CD4-positive, alpha-beta T cell (primary cell): ENCODE measurements at regions not wholly inside any gene's neighbourhood (a gene's known extent, or its start where the extent isn't known, plus 50 kb on each side); places are given as distances from the start of the nearest gene placed in this dataset.

Experiments used
- ATAC-seq: fragments of 200-7000 bp; cut with Tn5 transposase; one replicate; pipeline ENCODE4 v1.10.0; 2022; ENCODE audit warnings: mild to moderate bottlenecking; ENCODE audit not compliant: poor library complexity
- CTCF ChIA-PET: fragments of 350-600 bp; sonication (Branson Sonifier 250); formaldehyde crosslinking; loops from one replicate; lab custom pipeline; 2021; ENCODE audit warnings: antibody characterized with exemption, inconsistent platforms; lab: Charles Lee
- POLR2A ChIA-PET: fragments of 350-600 bp; sonication (Branson Sonifier 250); formaldehyde crosslinking; loops from one replicate; lab custom pipeline; 2021; ENCODE audit warnings: antibody characterized with exemption, inconsistent platforms; lab: Charles Lee
- DNase-seq, 14 experiments: peaks; one replicate each; pipeline ENCODE4 v3.0.0-alpha.2; 2013 to 2020; ENCODE audit warnings: mixed read lengths in 2 of 14
- H3K27ac ChIP-seq, 2 donors: one replicate each; pipeline versions ENCODE4 v1.5.1 to v1.7.0; 2013; ENCODE audit warnings: low read length in 2 of 2, low read depth in 1 of 2, mild to moderate bottlenecking in 1 of 2
- H3K27me3 ChIP-seq, 2 experiments: 1 replicate in 1 of 2; 2 replicates in 1 of 2; pipeline versions ENCODE4 v1.6.1 to v1.7.0; 2013; ENCODE audit warnings: low read length in 2 of 2, control low read depth in 1 of 2, mild to moderate bottlenecking in 1 of 2, moderate library complexity in 1 of 2; ENCODE audit not compliant: insufficient read depth in 2 of 2, control insufficient read depth in 1 of 2
- H3K36me3 ChIP-seq: one replicate; pipeline ENCODE4 v1.6.1; 2013; ENCODE audit warnings: low read length, control low read depth; ENCODE audit not compliant: insufficient read depth
- H3K4me1 ChIP-seq: one replicate; pipeline ENCODE4 v1.6.1; 2013; ENCODE audit warnings: low read length, control low read depth; ENCODE audit not compliant: insufficient read depth
- H3K4me3 ChIP-seq: one replicate; pipeline ENCODE4 v1.5.1; 2013; ENCODE audit warnings: mild to moderate bottlenecking, low read length, moderate library complexity
- H3K9me3 ChIP-seq, 2 experiments: 1 replicate in 1 of 2; 2 replicates in 1 of 2; pipeline versions ENCODE4 v1.6.1 to v1.7.0; 2013; ENCODE audit warnings: low read length in 2 of 2, mild to moderate bottlenecking in 2 of 2, control low read depth in 1 of 2, moderate library complexity in 1 of 2; ENCODE audit not compliant: control insufficient read depth in 1 of 2, insufficient read depth in 1 of 2
- H3K27ac Mint-ChIP-seq: one replicate; pipeline ENCODE4 v1.8.0; 2020; ENCODE audit warnings: mixed read lengths
- H3K27me3 Mint-ChIP-seq: one replicate; pipeline ENCODE4 v1.8.0; 2021; ENCODE audit warnings: mixed read lengths
- H3K36me3 Mint-ChIP-seq: one replicate; pipeline ENCODE4 v1.8.0; 2021; ENCODE audit warnings: low read depth, mixed read lengths
- H3K4me1 Mint-ChIP-seq: one replicate; pipeline ENCODE4 v1.8.0; 2021; ENCODE audit warnings: low read depth, mixed read lengths
- H3K4me3 Mint-ChIP-seq: one replicate; pipeline ENCODE4 v1.8.0; 2020; ENCODE audit warnings: mild to moderate bottlenecking, mixed read lengths
- H3K9me3 Mint-ChIP-seq: one replicate; pipeline ENCODE4 v1.8.0; 2020; ENCODE audit warnings: mixed read lengths
- CTCF ChIP-seq: fragments of 200-600 bp; IDR thresholded peaks from one replicate; pipeline ENCODE4 v1.8.0; 2022; ENCODE audit warnings: antibody characterized with exemption, mild to moderate bottlenecking
- intact Hi-C, 2 experiments: fragments of 100-400 bp; cut with DNase I in 1 of 2; cut with micrococcal nuclease in 1 of 2; formaldehyde crosslinking; loops; one replicate each; pipeline versions ENCODE4 v1.15.1 to v1.9.0; 2023 to 2025; cut with DNase I, micrococcal nuclease

GRCh38 chr7:11960621-11961020 is 128.6 kb upstream of the THSD7A start:
- Histone ChIP-seq H3K4me3 (no peak overlapping the region), H3K9me3 (no peaks in the 10 kb centered on the region), H3K36me3 (no peaks in the 10 kb centered on the region), H3K4me1 (no peaks in the 10 kb centered on the region), H3K27ac (no peak overlapping the region), H3K27me3 (no peaks in the 10 kb centered on the region)
- TF ChIP-seq CTCF: no peak
- CTCF ChIA-PET: no interaction called here
- ATAC-seq (no peak), DNase-seq (no peak)
- H3K36me3 Mint-ChIP-seq: no peaks in the 10 kb centered on the region
- no peaks in the 10 kb centered on the region for H3K27me3 Mint-ChIP-seq
- intact Hi-C loops: no loop called here
- POLR2A ChIA-PET: no interaction called here
- no peak overlapping the region for H3K27ac Mint-ChIP-seq
- H3K4me3 Mint-ChIP-seq: no peak overlapping the region
- H3K9me3 Mint-ChIP-seq: peaks cover 3% of the 10 kb centered on the region
- H3K4me1 Mint-ChIP-seq: no peaks in the 10 kb centered on the region

GRCh38 chr7:11969643-11970042 is 137.6 kb upstream of the THSD7A start:
- no peak overlapping the region for H3K4me3 Mint-ChIP-seq

GRCh38 chr7:11970132-11970531 is 138.1 kb upstream of the THSD7A start:
- no peak for TF ChIP-seq CTCF
- DNase-seq: no peak
- H3K4me1 Mint-ChIP-seq: no peaks in the 10 kb centered on the region
- no peaks in the 10 kb centered on the region for H3K36me3 ChIP-seq
- POLR2A ChIA-PET: no interaction called here
- no peaks in the 10 kb centered on the region for H3K27me3 Mint-ChIP-seq
- H3K9me3 ChIP-seq: no peaks in the 10 kb centered on the region
- CTCF ChIA-PET: no interaction called here
- H3K4me3 ChIP-seq: no peak overlapping the region
- intact Hi-C loops: no loop called here
- no peak for ATAC-seq
- no peak overlapping the region for H3K4me3 Mint-ChIP-seq
- H3K4me1 ChIP-seq: no peaks in the 10 kb centered on the region
- H3K27ac Mint-ChIP-seq: no peak overlapping the region
- peaks cover 9% of the 10 kb centered on the region for H3K9me3 Mint-ChIP-seq
- H3K27me3 ChIP-seq: no peaks in the 10 kb centered on the region
- H3K27ac ChIP-seq: no peak overlapping the region
- H3K36me3 Mint-ChIP-seq: no peaks in the 10 kb centered on the region

More at GRCh38 chr7:11969643-11970042, 137.6 kb upstream of the THSD7A start:
- no peak for ATAC-seq
- no peaks in the 10 kb centered on the region for H3K27me3 ChIP-seq
- no peak overlapping the region for H3K4me3 ChIP-seq
- no peak overlapping the region for H3K27ac Mint-ChIP-seq
- no peak overlapping the region for H3K27ac ChIP-seq
- CTCF ChIA-PET: no interaction called here
- H3K9me3 Mint-ChIP-seq: peaks cover 8% of the 10 kb centered on the region
- H3K36me3 Mint-ChIP-seq: no peaks in the 10 kb centered on the region
- no peaks in the 10 kb centered on the region for H3K36me3 ChIP-seq
- H3K4me1 ChIP-seq: no peaks in the 10 kb centered on the region
- no peak for DNase-seq
- intact Hi-C loops: no loop called here
- H3K27me3 Mint-ChIP-seq: no peaks in the 10 kb centered on the region
- TF ChIP-seq CTCF: no peak
- H3K9me3 ChIP-seq: no peaks in the 10 kb centered on the region
- POLR2A ChIA-PET: no interaction called here
- no peaks in the 10 kb centered on the region for H3K4me1 Mint-ChIP-seq
